ENCODE measurements at regions not wholly inside any gene's neighbourhood (a gene's known extent, or its start where the extent isn't known, plus 50 kb on each side); places are given as distances from the start of the nearest gene placed in this dataset.

GRCh38 chr4:31662951-31663350 is 942.8 kb downstream of the PCDH7 start:
- no peak for DNase-seq
- Mint-ChIP-seq H3K4me3 (no peak overlapping the region), H3K27ac (no peak overlapping the region), H3K4me1 (ENCODE audit: low read depth) (no peaks in the 10 kb centered on the region), H3K9me3 (peaks cover 42% of the 10 kb centered on the region), H3K36me3 (ENCODE audit: low read depth) (no peaks in the 10 kb centered on the region; the same call in 1 of the 2 replicates), H3K27me3 (ENCODE audit: insufficient read depth) (no peaks in the 10 kb centered on the region)
- TF ChIP-seq CTCF (IDR thresholded peaks at IDR 0.05): no peak

GRCh38 chr4:31667686-31668085 is 947.5 kb downstream of the PCDH7 start:
- no peaks in the 10 kb centered on the region for H3K27me3 Mint-ChIP-seq (ENCODE audit: insufficient read depth)
- DNase-seq: no peak
- no peak for TF ChIP-seq CTCF (IDR thresholded peaks at IDR 0.05)
- no peak overlapping the region for H3K4me3 Mint-ChIP-seq
- H3K4me1 Mint-ChIP-seq (ENCODE audit: low read depth): no peaks in the 10 kb centered on the region
- H3K27ac Mint-ChIP-seq: no peak overlapping the region
- H3K9me3 Mint-ChIP-seq: peaks cover 24% of the 10 kb centered on the region
- no peaks in the 10 kb centered on the region for H3K36me3 Mint-ChIP-seq (ENCODE audit: low read depth)

- TF ChIP-seq CTCF (IDR thresholded peaks at IDR 0.05): peak; percentile 37; the same call in 1 of the 2 replicates
- Mint-ChIP-seq H3K27ac (no peak overlapping the region), H3K27me3 (ENCODE audit: insufficient read depth) (no peaks in the 10 kb centered on the region), H3K4me1 (ENCODE audit: low read depth) (no peaks in the 10 kb centered on the region), H3K4me3 (no peak overlapping the region), H3K36me3 (ENCODE audit: low read depth) (no peaks in the 10 kb centered on the region), H3K9me3 (peaks cover 19% of the 10 kb centered on the region)
- DNase-seq: no peak
Measured at GRCh38 chr4:31674313-31674947, 954.3 kb downstream of the PCDH7 start.

- Mint-ChIP-seq H3K27me3 (ENCODE audit: insufficient read depth) (no peaks in the 10 kb centered on the region), H3K9me3 (peaks cover 28% of the 10 kb centered on the region), H3K4me1 (ENCODE audit: low read depth) (no peaks in the 10 kb centered on the region), H3K36me3 (ENCODE audit: low read depth) (no peaks in the 10 kb centered on the region), H3K4me3 (no peak overlapping the region), H3K27ac (no peak overlapping the region)
- DNase-seq: no peak
- no peak for TF ChIP-seq CTCF (IDR thresholded peaks at IDR 0.05)
Measured at GRCh38 chr4:31678356-31678755, 958.2 kb downstream of the PCDH7 start.

- Mint-ChIP-seq H3K36me3 (ENCODE audit: low read depth) (no peaks in the 10 kb centered on the region), H3K9me3 (peaks cover 24% of the 10 kb centered on the region), H3K4me3 (no peak overlapping the region), H3K4me1 (ENCODE audit: low read depth) (no peaks in the 10 kb centered on the region), H3K27ac (no peak overlapping the region), H3K27me3 (ENCODE audit: insufficient read depth) (no peaks in the 10 kb centered on the region)
- no peak for DNase-seq
- TF ChIP-seq CTCF (IDR thresholded peaks at IDR 0.05): no peak
Measured at GRCh38 chr4:31682796-31683195, 962.6 kb downstream of the PCDH7 start.

Measured in HFFc6 (cell line).